ENCODE measurements at regions not wholly inside any gene's neighbourhood (a gene's known extent, or its start where the extent isn't known, plus 50 kb on each side); places are given as distances from the start of the nearest gene placed in this dataset.

DNA sequence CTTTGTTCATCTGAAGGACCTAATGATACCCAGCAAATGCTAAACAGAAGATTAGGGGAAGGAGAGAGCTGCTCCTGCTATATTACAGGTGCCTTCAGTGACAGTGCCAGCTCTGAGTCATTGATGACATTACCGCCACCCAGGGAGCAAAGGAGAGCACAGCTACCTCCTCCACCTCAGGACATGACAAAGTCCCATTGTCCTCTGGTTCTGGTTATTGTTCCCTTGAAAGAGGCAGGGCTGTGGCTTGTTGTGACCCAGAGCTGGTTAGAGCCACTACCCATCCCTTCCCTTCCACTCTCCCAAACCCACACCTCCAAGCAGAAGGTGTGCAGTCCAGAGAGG, 363.5 kb upstream of the DUSP10 start:
- Histone ChIP-seq H3K9me3 (ENCODE audit: insufficient read depth, low read depth, low read length) (no peaks in the 10 kb centered on the region), H3K36me3 (ENCODE audit: insufficient read depth, low read length) (no peaks in the 10 kb centered on the region), H3K79me2 (ENCODE audit: insufficient read depth, low read length) (no peaks in the 10 kb centered on the region), H3F3A (ENCODE audit: low read depth) (no peaks in the 10 kb centered on the region), H4K20me1 (ENCODE audit: insufficient read depth, low read length, poor library complexity, severe bottlenecking) (no peaks in the 10 kb centered on the region), H3K4me2 (ENCODE audit: low read depth, low read length, poor library complexity, severe bottlenecking) (no peak overlapping the region), H3K27me3 (ENCODE audit: insufficient read depth, low read length, poor library complexity, severe bottlenecking) (no peaks in the 10 kb centered on the region), H3K9ac (ENCODE audit: low read depth, low read length, poor library complexity, severe bottlenecking) (no peak overlapping the region), H3K4me1 (ENCODE audit: insufficient read depth, low read length, poor library complexity, severe bottlenecking) (peaks cover 11% of the 10 kb centered on the region), H3K9me2 (replicated peaks; ENCODE audit: low read depth, low read length) (no peaks in the 10 kb centered on the region), H3K4me3 (ENCODE audit: low read length, poor library complexity, severe bottlenecking) (no peak overlapping the region), H2AFZ (ENCODE audit: low read length) (no peak overlapping the region; the same call in 1 of the 2 replicates)
- TF ChIP-seq, protein P1, sequence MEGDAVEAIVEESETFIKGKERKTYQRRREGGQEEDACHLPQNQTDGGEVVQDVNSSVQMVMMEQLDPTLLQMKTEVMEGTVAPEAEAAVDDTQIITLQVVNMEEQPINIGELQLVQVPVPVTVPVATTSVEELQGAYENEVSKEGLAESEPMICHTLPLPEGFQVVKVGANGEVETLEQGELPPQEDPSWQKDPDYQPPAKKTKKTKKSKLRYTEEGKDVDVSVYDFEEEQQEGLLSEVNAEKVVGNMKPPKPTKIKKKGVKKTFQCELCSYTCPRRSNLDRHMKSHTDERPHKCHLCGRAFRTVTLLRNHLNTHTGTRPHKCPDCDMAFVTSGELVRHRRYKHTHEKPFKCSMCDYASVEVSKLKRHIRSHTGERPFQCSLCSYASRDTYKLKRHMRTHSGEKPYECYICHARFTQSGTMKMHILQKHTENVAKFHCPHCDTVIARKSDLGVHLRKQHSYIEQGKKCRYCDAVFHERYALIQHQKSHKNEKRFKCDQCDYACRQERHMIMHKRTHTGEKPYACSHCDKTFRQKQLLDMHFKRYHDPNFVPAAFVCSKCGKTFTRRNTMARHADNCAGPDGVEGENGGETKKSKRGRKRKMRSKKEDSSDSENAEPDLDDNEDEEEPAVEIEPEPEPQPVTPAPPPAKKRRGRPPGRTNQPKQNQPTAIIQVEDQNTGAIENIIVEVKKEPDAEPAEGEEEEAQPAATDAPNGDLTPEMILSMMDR (conservative IDR thresholded peaks at IDR 0.05; ENCODE audit: low read length): peak; percentile 36
- TF ChIP-seq EZH2phosphoT487 (IDR thresholded peaks at IDR 0.05; ENCODE audit: borderline replicate concordance): no peak

DNA sequence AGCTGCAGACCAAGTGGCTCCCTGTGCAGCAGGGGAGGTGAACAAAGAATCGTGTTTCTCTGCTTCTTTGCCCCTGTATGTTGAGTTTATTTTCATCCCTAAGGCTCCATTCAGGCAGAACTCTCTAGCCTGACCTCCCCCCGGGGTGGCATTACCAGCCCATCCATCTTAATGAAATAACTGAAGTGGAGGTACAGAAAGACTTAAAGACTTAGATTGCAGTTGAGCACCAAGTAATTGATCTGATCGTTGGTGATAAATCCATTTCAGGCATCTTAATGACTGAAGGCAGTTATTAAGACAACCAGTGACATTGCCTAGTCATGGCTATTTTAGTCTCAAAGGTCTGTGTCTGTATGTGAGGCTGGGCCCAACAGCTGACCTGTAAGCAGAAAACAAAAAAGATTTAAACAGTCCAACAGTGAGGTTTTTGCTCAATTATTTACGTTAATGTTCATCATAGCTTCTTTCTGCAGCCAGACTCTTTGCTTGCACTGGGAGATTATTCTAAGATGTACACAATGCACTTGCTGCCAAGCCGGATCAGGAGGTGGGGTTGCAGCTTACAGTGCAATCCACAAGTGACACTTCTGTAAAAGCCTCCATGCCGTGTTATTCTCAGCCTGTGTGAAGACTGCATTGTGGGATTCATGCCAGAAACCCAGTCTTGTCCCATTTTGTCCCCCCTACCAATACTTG, 363.0 kb upstream of the DUSP10 start:
- TF ChIP-seq, protein P1 (conservative IDR thresholded peaks at IDR 0.05; ENCODE audit: low read length): no peak
- no peak for TF ChIP-seq EZH2phosphoT487 (IDR thresholded peaks at IDR 0.05; ENCODE audit: borderline replicate concordance)
- Histone ChIP-seq H3K4me2 (ENCODE audit: low read depth, low read length, poor library complexity, severe bottlenecking) (no peak overlapping the region), H3K27me3 (ENCODE audit: insufficient read depth, low read length, poor library complexity, severe bottlenecking) (no peaks in the 10 kb centered on the region), H2AFZ (ENCODE audit: low read length) (no peak overlapping the region; the same call in 1 of the 2 replicates), H3K79me2 (ENCODE audit: insufficient read depth, low read length) (no peaks in the 10 kb centered on the region), H3K9me2 (replicated peaks; ENCODE audit: low read depth, low read length) (no peaks in the 10 kb centered on the region), H3K4me3 (ENCODE audit: low read length, poor library complexity, severe bottlenecking) (no peak overlapping the region), H3K4me1 (ENCODE audit: insufficient read depth, low read length, poor library complexity, severe bottlenecking) (peaks cover 11% of the 10 kb centered on the region), H3K9me3 (ENCODE audit: insufficient read depth, low read depth, low read length) (no peaks in the 10 kb centered on the region), H4K20me1 (ENCODE audit: insufficient read depth, low read length, poor library complexity, severe bottlenecking) (no peaks in the 10 kb centered on the region), H3F3A (ENCODE audit: low read depth) (no peaks in the 10 kb centered on the region), H3K9ac (ENCODE audit: low read depth, low read length, poor library complexity, severe bottlenecking) (no peak overlapping the region), H3K36me3 (ENCODE audit: insufficient read depth, low read length) (no peaks in the 10 kb centered on the region)

DNA sequence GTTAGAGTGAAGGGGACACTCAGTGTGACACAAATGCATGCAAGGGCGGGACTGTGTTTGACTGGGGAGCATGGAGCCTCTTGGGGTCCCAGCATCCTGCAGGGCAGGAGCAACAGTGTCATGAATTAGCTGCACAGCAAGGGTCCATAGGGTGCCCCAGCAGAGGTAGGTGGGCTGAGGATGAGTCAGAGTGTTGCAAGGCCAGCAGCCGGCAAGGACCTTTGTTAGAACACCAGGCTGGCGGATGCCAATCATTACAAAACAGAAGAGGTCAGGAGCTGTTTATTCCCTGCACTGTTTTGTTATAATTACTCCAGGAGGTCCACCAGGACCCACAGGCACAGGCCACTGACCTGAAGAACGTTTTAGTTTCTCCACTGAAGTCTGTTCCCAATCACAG, 362.2 kb upstream of the DUSP10 start:
- Histone ChIP-seq H3K4me1 (ENCODE audit: insufficient read depth, low read length, poor library complexity, severe bottlenecking) (peaks cover 11% of the 10 kb centered on the region), H3K79me2 (ENCODE audit: insufficient read depth, low read length) (no peaks in the 10 kb centered on the region), H3K9ac (ENCODE audit: low read depth, low read length, poor library complexity, severe bottlenecking) (no peak overlapping the region), H3K9me2 (replicated peaks; ENCODE audit: low read depth, low read length) (no peaks in the 10 kb centered on the region), H2AFZ (ENCODE audit: low read length) (no peak overlapping the region), H3K9me3 (ENCODE audit: insufficient read depth, low read depth, low read length) (no peaks in the 10 kb centered on the region), H3F3A (ENCODE audit: low read depth) (no peaks in the 10 kb centered on the region), H4K20me1 (ENCODE audit: insufficient read depth, low read length, poor library complexity, severe bottlenecking) (no peaks in the 10 kb centered on the region), H3K4me2 (ENCODE audit: low read depth, low read length, poor library complexity, severe bottlenecking) (no peak overlapping the region), H3K36me3 (ENCODE audit: insufficient read depth, low read length) (no peaks in the 10 kb centered on the region), H3K27me3 (ENCODE audit: insufficient read depth, low read length, poor library complexity, severe bottlenecking) (no peaks in the 10 kb centered on the region), H3K4me3 (ENCODE audit: low read length, poor library complexity, severe bottlenecking) (no peak overlapping the region)
- no peak for TF ChIP-seq EZH2phosphoT487 (IDR thresholded peaks at IDR 0.05; ENCODE audit: borderline replicate concordance)
- TF ChIP-seq, protein P1 (conservative IDR thresholded peaks at IDR 0.05; ENCODE audit: low read length): no peak
